ENCODE measurements at regions not wholly inside any gene's neighbourhood (a gene's known extent, or its start where the extent isn't known, plus 50 kb on each side); places are given as distances from the start of the nearest gene placed in this dataset.
A peak's percentile ranks its signal among the peaks of the same experiment; 100 is the strongest.

DNA sequence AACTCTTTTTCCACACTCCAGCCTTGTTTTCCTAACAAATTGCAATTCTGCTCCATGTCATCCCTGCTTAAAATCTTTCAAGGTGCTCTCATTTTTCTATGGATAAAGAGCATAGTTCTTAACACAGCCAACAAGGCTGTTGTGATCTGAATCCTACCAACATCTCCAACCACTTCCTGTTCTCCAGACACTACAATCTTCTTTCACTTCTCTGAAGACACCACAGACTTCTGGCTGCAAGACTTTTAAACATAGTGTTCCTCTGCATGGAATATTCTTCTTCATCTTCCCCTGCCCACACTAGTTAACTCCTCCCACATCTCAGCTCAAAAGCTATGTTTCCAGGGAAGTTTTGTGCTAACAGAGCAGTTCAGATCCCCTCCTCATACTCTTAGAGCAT, 404.8 kb downstream of the MAN2A1 start:
- no peaks in the 10 kb centered on the region for H3K9me3 ChIP-seq (ENCODE audit: insufficient read depth, low read length, severe bottlenecking)
- H3K27me3 ChIP-seq (ENCODE audit: insufficient read depth, low read length, poor library complexity): no peaks in the 10 kb centered on the region
- no peak for TF ChIP-seq EZH2 (IDR thresholded peaks at IDR 0.05; ENCODE audit: borderline replicate concordance, low read depth, low read length, severe bottlenecking)
- TF ChIP-seq, protein P1, sequence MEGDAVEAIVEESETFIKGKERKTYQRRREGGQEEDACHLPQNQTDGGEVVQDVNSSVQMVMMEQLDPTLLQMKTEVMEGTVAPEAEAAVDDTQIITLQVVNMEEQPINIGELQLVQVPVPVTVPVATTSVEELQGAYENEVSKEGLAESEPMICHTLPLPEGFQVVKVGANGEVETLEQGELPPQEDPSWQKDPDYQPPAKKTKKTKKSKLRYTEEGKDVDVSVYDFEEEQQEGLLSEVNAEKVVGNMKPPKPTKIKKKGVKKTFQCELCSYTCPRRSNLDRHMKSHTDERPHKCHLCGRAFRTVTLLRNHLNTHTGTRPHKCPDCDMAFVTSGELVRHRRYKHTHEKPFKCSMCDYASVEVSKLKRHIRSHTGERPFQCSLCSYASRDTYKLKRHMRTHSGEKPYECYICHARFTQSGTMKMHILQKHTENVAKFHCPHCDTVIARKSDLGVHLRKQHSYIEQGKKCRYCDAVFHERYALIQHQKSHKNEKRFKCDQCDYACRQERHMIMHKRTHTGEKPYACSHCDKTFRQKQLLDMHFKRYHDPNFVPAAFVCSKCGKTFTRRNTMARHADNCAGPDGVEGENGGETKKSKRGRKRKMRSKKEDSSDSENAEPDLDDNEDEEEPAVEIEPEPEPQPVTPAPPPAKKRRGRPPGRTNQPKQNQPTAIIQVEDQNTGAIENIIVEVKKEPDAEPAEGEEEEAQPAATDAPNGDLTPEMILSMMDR (IDR thresholded peaks at IDR 0.05; ENCODE audit: borderline replicate concordance, extremely low read depth, low read length, poor library complexity, severe bottlenecking): no peak
- peak overlapping the region; percentile 17 for H3K27ac ChIP-seq (ENCODE audit: low read length)
- no peaks in the 10 kb centered on the region for H4K20me1 ChIP-seq (ENCODE audit: insufficient read depth, low read length)
- H2AFZ ChIP-seq (ENCODE audit: low read depth, low read length): no peak overlapping the region
- no peaks in the 10 kb centered on the region for H3K79me2 ChIP-seq (ENCODE audit: insufficient read depth, low read length)
- peak; percentile 89 for ATAC-seq (ENCODE audit: insufficient read depth, low read depth)
- H3K4me1 ChIP-seq (ENCODE audit: insufficient read depth, low read length): peaks cover 38% of the 10 kb centered on the region
- H3K9ac ChIP-seq (ENCODE audit: low read depth, low read length): no peak overlapping the region
- peak overlapping the region; percentile 27; the same call in 1 of the 2 replicates for H3K4me2 ChIP-seq (ENCODE audit: insufficient read depth, low read length)
- peak; percentile 29 for DNase-seq
- H3K36me3 ChIP-seq (ENCODE audit: insufficient read depth, low read length): no peaks in the 10 kb centered on the region
- H3K4me3 ChIP-seq (ENCODE audit: low read depth in 1 of 2, low read length in 2 of 2): no peak overlapping the region

DNA sequence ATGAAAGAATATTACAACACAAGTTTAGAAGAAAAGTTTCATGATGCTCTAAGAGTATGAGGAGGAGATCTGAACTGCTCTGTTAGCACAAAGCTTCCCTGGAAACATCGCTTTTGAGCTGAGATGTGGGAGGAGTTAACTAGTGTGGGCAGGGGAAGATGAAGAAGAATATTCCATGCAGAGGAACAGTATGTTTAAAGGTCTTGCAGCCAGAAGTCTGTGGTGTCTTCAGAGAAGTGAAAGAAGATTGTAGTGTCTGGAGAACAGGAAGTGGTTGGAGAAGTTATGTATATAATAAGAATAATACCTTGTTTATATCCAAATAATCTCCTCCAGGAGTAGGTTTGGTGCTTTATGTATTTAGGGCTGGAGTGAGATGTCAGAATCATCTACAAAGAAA, 406.7 kb downstream of the MAN2A1 start:
- Histone ChIP-seq H3K27me3 (ENCODE audit: insufficient read depth, low read length, poor library complexity) (no peaks in the 10 kb centered on the region), H3K4me1 (ENCODE audit: insufficient read depth, low read length) (peaks cover 38% of the 10 kb centered on the region), H4K20me1 (ENCODE audit: insufficient read depth, low read length) (no peaks in the 10 kb centered on the region), H3K9me3 (ENCODE audit: insufficient read depth, low read length, severe bottlenecking) (no peaks in the 10 kb centered on the region), H3K4me3 (ENCODE audit: low read depth in 1 of 2, low read length in 2 of 2) (no peak overlapping the region), H3K36me3 (ENCODE audit: insufficient read depth, low read length) (no peaks in the 10 kb centered on the region), H3K4me2 (ENCODE audit: insufficient read depth, low read length) (peak overlapping the region; percentile 49; the same call in 1 of the 2 replicates), H3K79me2 (ENCODE audit: insufficient read depth, low read length) (no peaks in the 10 kb centered on the region), H3K27ac (ENCODE audit: low read length) (peak overlapping the region; percentile 51), H2AFZ (ENCODE audit: low read depth, low read length) (peak overlapping the region; percentile 7; the same call in 1 of the 2 replicates), H3K9ac (ENCODE audit: low read depth, low read length) (no peak overlapping the region; the same call in 1 of the 2 replicates)
- ATAC-seq (ENCODE audit: insufficient read depth, low read depth) (peak; percentile 88), DNase-seq (peak; percentile 33)
- TF ChIP-seq, protein P1 (IDR thresholded peaks at IDR 0.05; ENCODE audit: borderline replicate concordance, extremely low read depth, low read length, poor library complexity, severe bottlenecking): no peak
- no peak for TF ChIP-seq EZH2 (IDR thresholded peaks at IDR 0.05; ENCODE audit: borderline replicate concordance, low read depth, low read length, severe bottlenecking)

DNA sequence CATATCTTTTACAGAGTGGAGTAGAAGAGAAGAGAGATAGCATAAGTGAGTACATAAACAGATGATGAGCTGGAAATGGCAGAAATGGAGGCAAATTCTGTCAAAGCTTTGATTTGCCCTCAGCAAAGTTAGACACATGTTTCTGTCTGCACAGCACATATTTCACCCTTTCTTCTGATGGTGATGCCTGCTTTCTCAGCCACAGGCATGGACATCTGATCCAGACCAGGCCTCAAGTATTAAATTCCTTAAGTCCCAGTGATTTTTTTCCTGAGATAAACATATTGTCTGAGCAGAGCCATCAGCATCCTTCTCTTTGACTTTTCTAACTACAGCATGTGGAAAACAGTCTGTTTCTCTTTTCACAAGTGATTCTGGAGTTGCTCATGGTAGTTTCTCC, 409.8 kb downstream of the MAN2A1 start:
- Histone ChIP-seq H3K27ac (ENCODE audit: low read length) (no peak overlapping the region), H3K36me3 (ENCODE audit: insufficient read depth, low read length) (no peaks in the 10 kb centered on the region), H3K4me1 (ENCODE audit: insufficient read depth, low read length) (peaks cover 39% of the 10 kb centered on the region), H2AFZ (ENCODE audit: low read depth, low read length) (no peak overlapping the region), H3K4me2 (ENCODE audit: insufficient read depth, low read length) (no peak overlapping the region), H3K4me3 (ENCODE audit: low read depth in 1 of 2, low read length in 2 of 2) (no peak overlapping the region), H3K27me3 (ENCODE audit: insufficient read depth, low read length, poor library complexity) (no peaks in the 10 kb centered on the region), H3K79me2 (ENCODE audit: insufficient read depth, low read length) (no peaks in the 10 kb centered on the region), H4K20me1 (ENCODE audit: insufficient read depth, low read length) (no peaks in the 10 kb centered on the region), H3K9ac (ENCODE audit: low read depth, low read length) (no peak overlapping the region), H3K9me3 (ENCODE audit: insufficient read depth, low read length, severe bottlenecking) (no peaks in the 10 kb centered on the region)
- TF ChIP-seq EZH2 (IDR thresholded peaks at IDR 0.05; ENCODE audit: borderline replicate concordance, low read depth, low read length, severe bottlenecking): no peak
- TF ChIP-seq, protein P1 (IDR thresholded peaks at IDR 0.05; ENCODE audit: borderline replicate concordance, extremely low read depth, low read length, poor library complexity, severe bottlenecking): no peak
- no peak for ATAC-seq (ENCODE audit: insufficient read depth, low read depth)
- DNase-seq: no peak

DNA sequence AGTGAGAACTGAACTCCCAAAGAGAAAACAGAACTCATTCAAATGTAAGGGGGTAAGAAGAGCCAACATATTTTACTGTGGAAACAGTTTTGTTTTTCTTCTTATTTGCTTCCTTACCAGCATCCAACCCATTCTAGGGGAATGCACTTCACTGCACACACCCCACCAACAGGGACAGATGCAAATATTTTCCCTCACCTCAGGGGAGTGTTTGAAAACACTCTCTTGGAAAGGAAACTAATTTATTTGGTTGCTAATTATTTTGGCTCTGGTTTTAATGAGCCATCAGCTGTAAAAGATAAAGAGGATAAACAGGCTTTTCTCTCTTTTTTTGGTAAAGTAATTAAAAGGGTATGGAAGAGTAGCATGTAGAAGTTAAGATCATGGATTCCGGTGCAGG, 413.4 kb downstream of the MAN2A1 start:
- Histone ChIP-seq H2AFZ (ENCODE audit: low read depth, low read length) (no peak overlapping the region), H4K20me1 (ENCODE audit: insufficient read depth, low read length) (no peaks in the 10 kb centered on the region), H3K27me3 (ENCODE audit: insufficient read depth, low read length, poor library complexity) (no peaks in the 10 kb centered on the region), H3K9me3 (ENCODE audit: insufficient read depth, low read length, severe bottlenecking) (no peaks in the 10 kb centered on the region), H3K27ac (ENCODE audit: low read length) (no peak overlapping the region), H3K4me2 (ENCODE audit: insufficient read depth, low read length) (no peak overlapping the region), H3K79me2 (ENCODE audit: insufficient read depth, low read length) (no peaks in the 10 kb centered on the region), H3K9ac (ENCODE audit: low read depth, low read length) (no peak overlapping the region), H3K4me3 (ENCODE audit: low read depth in 1 of 2, low read length in 2 of 2) (no peak overlapping the region), H3K4me1 (ENCODE audit: insufficient read depth, low read length) (peaks cover 27% of the 10 kb centered on the region), H3K36me3 (ENCODE audit: insufficient read depth, low read length) (no peaks in the 10 kb centered on the region)
- TF ChIP-seq, protein P1 (IDR thresholded peaks at IDR 0.05; ENCODE audit: borderline replicate concordance, extremely low read depth, low read length, poor library complexity, severe bottlenecking): no peak
- no peak for TF ChIP-seq EZH2 (IDR thresholded peaks at IDR 0.05; ENCODE audit: borderline replicate concordance, low read depth, low read length, severe bottlenecking)
- no peak for DNase-seq
- ATAC-seq (ENCODE audit: insufficient read depth, low read depth): no peak

Data from DND-41 (cell line).